ENCODE measurements at regions not wholly inside any gene's neighbourhood (a gene's known extent, or its start where the extent isn't known, plus 50 kb on each side); places are given as distances from the start of the nearest gene placed in this dataset.

- no peak for DNase-seq
Observed at GRCh38 chr3:168575750-168576149, 480.0 kb upstream of the GOLIM4 start.

GRCh38 chr3:168574455-168575158, 478.9 kb upstream of the GOLIM4 start:
- DNase-seq: no peak

- no peak for DNase-seq
Observed at GRCh38 chr3:168570404-168571155, 474.9 kb upstream of the GOLIM4 start.

- DNase-seq: no peak
Observed at GRCh38 chr3:168558728-168559411, 463.1 kb upstream of the GOLIM4 start.

GRCh38 chr3:168552251-168552650, 456.5 kb upstream of the GOLIM4 start:
- no peak for DNase-seq

GRCh38 chr3:168548719-168549118, 453.0 kb upstream of the GOLIM4 start:
- DNase-seq: no peak

GRCh38 chr3:168546707-168547106, 451.0 kb upstream of the GOLIM4 start:
- DNase-seq: no peak

GRCh38 chr3:168545591-168545990, 449.9 kb upstream of the GOLIM4 start:
- DNase-seq: no peak

- DNase-seq: no peak
Observed at GRCh38 chr3:168544097-168544957, 448.6 kb upstream of the GOLIM4 start.

GRCh38 chr3:168540726-168541125, 445.0 kb upstream of the GOLIM4 start:
- DNase-seq: no peak

- DNase-seq: no peak
Observed at GRCh38 chr3:168539909-168540308, 444.2 kb upstream of the GOLIM4 start.

- no peak for DNase-seq
Observed at GRCh38 chr3:168534761-168535160, 439.0 kb upstream of the GOLIM4 start.

GRCh38 chr3:168533600-168533999, 437.9 kb upstream of the GOLIM4 start:
- no peak for DNase-seq

GRCh38 chr3:168532135-168532534, 436.4 kb upstream of the GOLIM4 start:
- DNase-seq: no peak

- no peak for DNase-seq
Observed at GRCh38 chr3:168531116-168531515, 435.4 kb upstream of the GOLIM4 start.

- DNase-seq: no peak
Observed at GRCh38 chr3:168524129-168524528, 428.4 kb upstream of the GOLIM4 start.

- DNase-seq: no peak
Observed at GRCh38 chr3:168517249-168518071, 421.7 kb upstream of the GOLIM4 start.

GRCh38 chr3:168514252-168514651, 418.5 kb upstream of the GOLIM4 start:
- DNase-seq: no peak

GRCh38 chr3:168512802-168513201, 417.1 kb upstream of the GOLIM4 start:
- no peak for DNase-seq

GRCh38 chr3:168511428-168512014, 415.8 kb upstream of the GOLIM4 start:
- no peak for DNase-seq

GRCh38 chr3:168506589-168506988, 410.9 kb upstream of the GOLIM4 start:
- no peak for DNase-seq
